Mammary epithelial cell (primary cell): ENCODE measurements at regions not wholly inside any gene's neighbourhood (a gene's known extent, or its start where the extent isn't known, plus 50 kb on each side); places are given as distances from the start of the nearest gene placed in this dataset.

Experiments used
- CTCF ChIP-seq, 2 donors: IDR thresholded peaks in 1 of 2; conservative IDR thresholded peaks in 1 of 2; 2 replicates each; pipeline ENCODE4 v1.5.1; 2011 to 2012; ENCODE audit warnings: inconsistent platforms in 2 of 2, low read length in 2 of 2, mild to moderate bottlenecking in 2 of 2, control low read depth in 1 of 2, low read depth in 1 of 2; ENCODE audit not compliant: insufficient read depth in 1 of 2; ENCODE audit errors: extremely low read depth in 1 of 2
- EZH2 ChIP-seq: IDR thresholded peaks from 2 replicates; pipeline ENCODE4 v1.6.1; 2012; ENCODE audit warnings: low read length, inconsistent platforms, borderline replicate concordance

GRCh38 chr6:133099573-133099972 is 141.6 kb upstream of the EYA4 start:
- TF ChIP-seq CTCF (conservative IDR thresholded peaks at IDR 0.05 in 1 of 2, IDR thresholded peaks at IDR 0.05 in 1 of 2; ENCODE audit: extremely low read depth in 1 of 2, insufficient read depth in 1 of 2, low read depth in 1 of 2, low read length in 2 of 2) (no peak), EZH2 (no peak)
